NCI-H1694 treated with DMSO at 0.1 percent for 48 hours (cell line): ENCODE measurements at regions not wholly inside any gene's neighbourhood (a gene's known extent, or its start where the extent isn't known, plus 50 kb on each side); places are given as distances from the start of the nearest gene placed in this dataset.
"Not testable (repeated sequence)": the region's sequence is repeated elsewhere in the genome, so short reads cannot be mapped to it uniquely, and the experiment has no call there.

ENCODE experiments used
- DNase-seq: peaks from one replicate; lab custom pipeline; 2025; lab: John Stamatoyannopoulos, UW

GRCh38 chr18:22566703-22567420 is 149.1 kb upstream of the CTAGE1 start:
- no peak for DNase-seq

GRCh38 chr18:22567794-22568193 is 150.1 kb upstream of the CTAGE1 start:
- no peak for DNase-seq

GRCh38 chr18:22570492-22570891 is 152.8 kb upstream of the CTAGE1 start:
- no peak for DNase-seq

GRCh38 chr18:22572341-22572740 is 154.6 kb upstream of the CTAGE1 start:
- no peak for DNase-seq

GRCh38 chr18:22579271-22579670 is 161.6 kb upstream of the CTAGE1 start:
- no peak for DNase-seq

GRCh38 chr18:22585333-22585732 is 167.6 kb upstream of the CTAGE1 start:
- no peak for DNase-seq

GRCh38 chr18:22585821-22586220 is 168.1 kb upstream of the CTAGE1 start:
- DNase-seq: no peak

GRCh38 chr18:22591222-22591621 is 173.5 kb upstream of the CTAGE1 start:
- DNase-seq: no peak

GRCh38 chr18:22594155-22594690 is 176.5 kb upstream of the CTAGE1 start:
- DNase-seq: no peak

GRCh38 chr18:22601481-22601880 is 183.8 kb upstream of the CTAGE1 start:
- DNase-seq: no peak

- DNase-seq: not testable (repeated sequence)
These were observed 184.7 kb upstream of the CTAGE1 start for GRCh38 chr18:22602456-22602855.

- no peak for DNase-seq
These were observed 186.2 kb upstream of the CTAGE1 start for GRCh38 chr18:22603902-22604301.

- no peak for DNase-seq
These were observed 186.8 kb upstream of the CTAGE1 start for GRCh38 chr18:22604390-22604985.

- no peak for DNase-seq
These were observed 187.3 kb upstream of the CTAGE1 start for GRCh38 chr18:22604986-22605421.

- DNase-seq: no peak
These were observed 188.0 kb upstream of the CTAGE1 start for GRCh38 chr18:22605736-22606135.

- no peak for DNase-seq
These were observed 189.0 kb upstream of the CTAGE1 start for GRCh38 chr18:22606563-22607283.

- no peak for DNase-seq
These were observed 189.5 kb upstream of the CTAGE1 start for GRCh38 chr18:22607284-22607635.

GRCh38 chr18:22608847-22609246 is 191.1 kb upstream of the CTAGE1 start:
- DNase-seq: no peak

GRCh38 chr18:22609642-22610041 is 191.9 kb upstream of the CTAGE1 start:
- DNase-seq: no peak

- no peak for DNase-seq
These were observed 195.5 kb upstream of the CTAGE1 start for GRCh38 chr18:22613058-22613690.

GRCh38 chr18:22613788-22614187 is 196.1 kb upstream of the CTAGE1 start:
- DNase-seq: no peak

- no peak for DNase-seq
These were observed 205.8 kb upstream of the CTAGE1 start for GRCh38 chr18:22623513-22623912.

GRCh38 chr18:22624176-22624575 is 206.5 kb upstream of the CTAGE1 start:
- no peak for DNase-seq
